NT2/D1 (cell line): ENCODE measurements at regions not wholly inside any gene's neighbourhood (a gene's known extent, or its start where the extent isn't known, plus 50 kb on each side); places are given as distances from the start of the nearest gene placed in this dataset.

ENCODE experiments used
- DNase-seq: peaks from one replicate; pipeline ENCODE4 v3.0.0-alpha.2; 2011; ENCODE audit warnings: low read depth, low spot score
- H3K27me3 ChIP-seq: 2 replicates; pipeline ENCODE4 v1.6.0; 2011; ENCODE audit warnings: mild to moderate bottlenecking; ENCODE audit not compliant: insufficient read length, insufficient read depth
- H3K36me3 ChIP-seq: 2 replicates; pipeline ENCODE4 v1.6.1; 2011; ENCODE audit warnings: mild to moderate bottlenecking, low read length, mixed read lengths; ENCODE audit not compliant: insufficient read depth, insufficient read length
- H3K4me1 ChIP-seq: 2 replicates; pipeline ENCODE4 v1.5.1; 2011; ENCODE audit not compliant: insufficient read depth, insufficient read length
- H3K4me3 ChIP-seq: 2 replicates; pipeline ENCODE4 v1.5.1; 2011; ENCODE audit warnings: low read depth; ENCODE audit not compliant: insufficient read length
- H3K9ac ChIP-seq: 2 replicates; pipeline ENCODE4 v1.6.0; 2011; ENCODE audit warnings: low read depth; ENCODE audit not compliant: insufficient read length
- H3K9me3 ChIP-seq: 2 replicates; pipeline ENCODE4 v1.5.1; 2011; ENCODE audit warnings: mild to moderate bottlenecking, low read length; ENCODE audit not compliant: insufficient read depth
- SUZ12 ChIP-seq: IDR thresholded peaks from 2 replicates; pipeline ENCODE4 v1.6.1; 2011; ENCODE audit not compliant: insufficient read length, insufficient read depth; ENCODE audit errors: extremely low read depth
- YY1 ChIP-seq: IDR thresholded peaks from 2 replicates; pipeline ENCODE4 v1.6.1; 2011; ENCODE audit not compliant: insufficient read length, insufficient read depth
- ZNF274 ChIP-seq: IDR thresholded peaks from 2 replicates; pipeline ENCODE4 v1.6.1; 2011; ENCODE audit warnings: mild to moderate bottlenecking, low read depth, low read length

- no peak for TF ChIP-seq YY1
- no peak for TF ChIP-seq SUZ12
- TF ChIP-seq ZNF274, result no peak
- DNase-seq, result no peak
- no peak overlapping the region for H3K9ac ChIP-seq
- H3K9me3 ChIP-seq, result no peaks in the 10 kb centered on the region
- no peak overlapping the region for H3K4me3 ChIP-seq
- no peaks in the 10 kb centered on the region for H3K27me3 ChIP-seq
- no peaks in the 10 kb centered on the region for H3K4me1 ChIP-seq
- H3K36me3 ChIP-seq, result no peaks in the 10 kb centered on the region
These were observed 773.6 kb upstream of the SLC35B3 start for GRCh38 chr6:9208966-9209365.

- Histone ChIP-seq H3K9me3 (no peaks in the 10 kb centered on the region), H3K9ac (no peak overlapping the region), H3K4me1 (no peaks in the 10 kb centered on the region), H3K27me3 (no peaks in the 10 kb centered on the region), H3K4me3 (no peak overlapping the region), H3K36me3 (no peaks in the 10 kb centered on the region)
- DNase-seq, result no peak
- no peak for TF ChIP-seq ZNF274
- no peak for TF ChIP-seq SUZ12
- no peak for TF ChIP-seq YY1
These were observed 770.3 kb upstream of the SLC35B3 start for GRCh38 chr6:9205645-9206044.

DNA sequence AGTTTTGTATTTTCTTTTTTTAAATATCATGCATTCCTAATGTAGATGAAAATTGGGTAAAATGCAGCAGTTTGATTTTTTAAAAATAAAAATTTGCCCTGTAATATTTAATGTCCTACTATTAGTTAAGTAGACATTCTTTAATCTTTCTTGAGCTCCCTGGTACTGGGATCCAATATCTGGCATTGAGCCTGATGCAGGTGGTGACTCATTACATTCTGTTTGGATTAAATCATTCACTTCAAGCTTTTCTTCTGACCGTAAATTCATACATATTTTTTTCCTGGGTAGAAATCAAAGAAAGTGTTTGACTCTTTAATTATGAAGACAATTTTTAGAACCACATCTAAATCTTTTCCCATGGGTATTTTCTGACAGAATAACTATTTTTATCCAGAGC is 768.8 kb upstream of the SLC35B3 start:
- Histone ChIP-seq H3K27me3 (no peaks in the 10 kb centered on the region), H3K9ac (no peak overlapping the region), H3K9me3 (no peaks in the 10 kb centered on the region), H3K36me3 (no peaks in the 10 kb centered on the region), H3K4me3 (no peak overlapping the region), H3K4me1 (no peaks in the 10 kb centered on the region)
- no peak for DNase-seq
- TF ChIP-seq SUZ12, result no peak
- no peak for TF ChIP-seq ZNF274
- no peak for TF ChIP-seq YY1

DNA sequence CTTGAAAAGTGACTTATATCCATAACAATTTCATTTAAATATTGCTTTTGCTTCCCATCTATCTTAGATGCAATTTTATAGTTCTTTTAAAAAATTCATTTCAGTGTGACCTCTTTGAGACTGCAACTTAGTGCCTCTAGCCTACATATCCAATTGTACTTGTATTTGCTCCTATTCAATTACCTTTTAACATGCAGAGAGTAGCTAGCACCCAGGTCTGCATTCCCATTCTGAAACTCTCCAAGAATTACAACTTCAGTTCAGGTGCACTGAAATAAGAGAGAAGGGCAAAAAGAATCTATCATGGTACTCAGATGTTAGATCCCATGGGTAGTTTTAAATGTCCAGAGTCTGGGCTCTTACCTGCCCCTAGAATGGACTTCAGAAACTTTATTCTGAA is 765.4 kb upstream of the SLC35B3 start:
- TF ChIP-seq ZNF274, result no peak
- TF ChIP-seq SUZ12, result no peak
- no peak for TF ChIP-seq YY1

DNA sequence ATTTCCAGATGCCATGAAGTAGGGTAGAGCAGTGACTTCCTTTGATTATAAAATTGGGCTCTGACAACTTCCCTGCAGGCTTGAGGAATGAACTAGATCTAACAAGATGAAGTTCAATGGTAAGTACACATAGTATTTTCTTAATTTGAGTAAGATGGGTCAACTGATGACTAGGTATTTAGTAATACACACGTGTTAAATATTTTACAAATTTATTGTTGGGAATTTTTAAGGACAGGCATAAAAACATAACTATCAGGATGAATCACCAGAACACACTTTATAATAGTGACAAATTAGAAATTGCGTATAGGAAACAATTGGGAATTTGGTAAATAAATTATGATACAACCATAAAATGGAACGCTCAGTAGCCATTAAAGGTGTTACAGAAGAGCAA is 762.4 kb upstream of the SLC35B3 start:
- Histone ChIP-seq H3K9ac (no peak overlapping the region), H3K4me1 (no peaks in the 10 kb centered on the region), H3K4me3 (no peak overlapping the region), H3K9me3 (no peaks in the 10 kb centered on the region), H3K36me3 (no peaks in the 10 kb centered on the region), H3K27me3 (no peaks in the 10 kb centered on the region)
- TF ChIP-seq SUZ12 (no peak), ZNF274 (no peak), YY1 (no peak)
- DNase-seq, result no peak

More for the DNA sequence above, 765.4 kb upstream of the SLC35B3 start:
- Histone ChIP-seq H3K36me3 (no peaks in the 10 kb centered on the region), H3K4me3 (no peak overlapping the region), H3K4me1 (no peaks in the 10 kb centered on the region), H3K27me3 (no peaks in the 10 kb centered on the region), H3K9me3 (no peaks in the 10 kb centered on the region), H3K9ac (no peak overlapping the region)
- no peak for DNase-seq

DNA sequence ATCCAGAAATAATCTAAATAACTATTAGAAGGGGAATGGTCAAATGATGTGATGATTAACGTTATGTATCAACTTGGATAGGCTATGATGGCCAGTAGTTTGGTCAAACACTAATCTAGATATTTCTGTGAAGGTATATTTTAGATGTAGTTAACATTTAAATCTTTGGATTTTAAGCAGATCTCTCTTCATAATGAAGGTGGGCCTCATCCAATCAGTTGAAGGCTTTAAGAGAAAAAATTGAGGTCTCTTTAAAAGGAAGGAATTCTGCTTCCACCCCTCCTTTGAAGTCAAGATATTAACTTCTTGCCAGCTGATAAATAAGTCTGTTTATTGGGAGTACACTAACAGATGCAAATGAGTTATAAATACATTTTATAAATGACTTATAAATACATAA is 760.0 kb upstream of the SLC35B3 start:
- DNase-seq, result no peak
- H3K9me3 ChIP-seq, result no peaks in the 10 kb centered on the region
- H3K4me3 ChIP-seq, result no peak overlapping the region
- no peaks in the 10 kb centered on the region for H3K27me3 ChIP-seq
- TF ChIP-seq SUZ12 (no peak), YY1 (no peak), ZNF274 (no peak)
- H3K9ac ChIP-seq, result no peak overlapping the region
- H3K4me1 ChIP-seq, result no peaks in the 10 kb centered on the region
- H3K36me3 ChIP-seq, result no peaks in the 10 kb centered on the region

GRCh38 chr6:9192405-9192909 is 757.1 kb upstream of the SLC35B3 start:
- Histone ChIP-seq H3K4me3 (no peak overlapping the region), H3K9ac (no peak overlapping the region), H3K9me3 (no peaks in the 10 kb centered on the region), H3K27me3 (no peaks in the 10 kb centered on the region), H3K36me3 (no peaks in the 10 kb centered on the region), H3K4me1 (no peaks in the 10 kb centered on the region)
- TF ChIP-seq SUZ12 (no peak), YY1 (no peak), ZNF274 (no peak)
- DNase-seq, result no peak

- Histone ChIP-seq H3K4me3 (no peak overlapping the region), H3K9ac (no peak overlapping the region), H3K36me3 (no peaks in the 10 kb centered on the region), H3K27me3 (no peaks in the 10 kb centered on the region), H3K4me1 (no peaks in the 10 kb centered on the region), H3K9me3 (no peaks in the 10 kb centered on the region)
- DNase-seq, result no peak
- TF ChIP-seq YY1, result no peak
- TF ChIP-seq SUZ12, result no peak
- TF ChIP-seq ZNF274, result no peak
These were observed 750.8 kb upstream of the SLC35B3 start for GRCh38 chr6:9186148-9186547.
